ENCODE measurements at regions not wholly inside any gene's neighbourhood (a gene's known extent, or its start where the extent isn't known, plus 50 kb on each side); places are given as distances from the start of the nearest gene placed in this dataset.

GRCh38 chr14:55734731-55735130 is 154.7 kb downstream of the KTN1 start:
- no peak for DNase-seq (ENCODE audit: low read depth)

- no peak for DNase-seq (ENCODE audit: low read depth)
Observed at GRCh38 chr14:55739967-55740648, 160.1 kb downstream of the KTN1 start.

GRCh38 chr14:55740649-55740989 is 160.6 kb downstream of the KTN1 start:
- DNase-seq (ENCODE audit: low read depth): no peak

- no peak for DNase-seq (ENCODE audit: low read depth)
Observed at GRCh38 chr14:55741240-55741639, 161.2 kb downstream of the KTN1 start.

- DNase-seq (ENCODE audit: low read depth): no peak
Observed at GRCh38 chr14:55743551-55743950, 163.5 kb downstream of the KTN1 start.

- no peak for DNase-seq (ENCODE audit: low read depth)
Observed at GRCh38 chr14:55744321-55744720, 164.3 kb downstream of the KTN1 start.

GRCh38 chr14:55745906-55746305 is 165.9 kb downstream of the KTN1 start:
- no peak for DNase-seq (ENCODE audit: low read depth)

GRCh38 chr14:55746558-55746957 is 166.6 kb downstream of the KTN1 start:
- no peak for DNase-seq (ENCODE audit: low read depth)

GRCh38 chr14:55747186-55747585 is 167.2 kb downstream of the KTN1 start:
- DNase-seq (ENCODE audit: low read depth): no peak

- DNase-seq (ENCODE audit: low read depth): no peak
Observed at GRCh38 chr14:55749201-55749812, 169.3 kb downstream of the KTN1 start.

- DNase-seq (ENCODE audit: low read depth): no peak
Observed at GRCh38 chr14:55749946-55750345, 169.9 kb downstream of the KTN1 start.

GRCh38 chr14:55752580-55753390 is 172.8 kb downstream of the KTN1 start:
- no peak for DNase-seq (ENCODE audit: low read depth)

GRCh38 chr14:55754471-55754870 is 174.5 kb downstream of the KTN1 start:
- no peak for DNase-seq (ENCODE audit: low read depth)

GRCh38 chr14:55754871-55755270 is 174.9 kb downstream of the KTN1 start:
- no peak for DNase-seq (ENCODE audit: low read depth)

GRCh38 chr14:55756078-55756477 is 176.1 kb downstream of the KTN1 start:
- no peak for DNase-seq (ENCODE audit: low read depth)

- DNase-seq (ENCODE audit: low read depth): no peak
Observed at GRCh38 chr14:55756557-55756956, 176.6 kb downstream of the KTN1 start.

- DNase-seq (ENCODE audit: low read depth): no peak
Observed at GRCh38 chr14:55758796-55759195, 178.8 kb downstream of the KTN1 start.

GRCh38 chr14:55760789-55761566 is 181.0 kb downstream of the KTN1 start:
- no peak for DNase-seq (ENCODE audit: low read depth)

GRCh38 chr14:55761651-55762050 is 181.6 kb downstream of the KTN1 start:
- DNase-seq (ENCODE audit: low read depth): no peak

GRCh38 chr14:55762595-55763232 is 182.7 kb downstream of the KTN1 start:
- no peak for DNase-seq (ENCODE audit: low read depth)

- no peak for DNase-seq (ENCODE audit: low read depth)
Observed at GRCh38 chr14:55764784-55765183, 184.8 kb downstream of the KTN1 start.

GRCh38 chr14:55766071-55766470 is 186.1 kb downstream of the KTN1 start:
- no peak for DNase-seq (ENCODE audit: low read depth)
